GM12878 (cell line): ENCODE measurements at regions not wholly inside any gene's neighbourhood (a gene's known extent, or its start where the extent isn't known, plus 50 kb on each side); places are given as distances from the start of the nearest gene placed in this dataset.

Source experiments
- ATAC-seq: fragments of 200-7000 bp; cut with Tn5 transposase; 3 replicates; pipeline ENCODE4 v1.9.1; 2020; ENCODE audit warnings: mild to moderate bottlenecking, moderate library complexity
- BruUV-seq: library from RNA; stranded (reverse); fragments of 400-500 nt; replicated peaks from 2 replicates; lab custom pipeline; 2021; lab: Mats Ljungman, UMichigan
- CTCF ChIA-PET: fragments of 300-600 bp; sonication (Branson Sonifier 250); formaldehyde crosslinking; extraction: SDS; loops from one replicate; lab custom pipeline; 2021; ENCODE audit warnings: inconsistent platforms; lab: Yijun Ruan, JAX
- POLR2A ChIA-PET: fragments of 350-600 bp; formaldehyde crosslinking; extraction: SDS; loops from one replicate; lab custom pipeline; 2021; ENCODE audit warnings: inconsistent platforms; lab: Charles Lee
- RAD21 ChIA-PET: fragments of 300-600 bp; sonication (Branson Sonifier 250); formaldehyde crosslinking; loops from one replicate; lab custom pipeline; 2023; ENCODE audit warnings: antibody characterized with exemption; ENCODE audit not compliant: unreplicated experiment; lab: Charles Lee
- SMC1A ChIA-PET: fragments of 300-600 bp; sonication (Branson Sonifier 250); formaldehyde crosslinking; loops from one replicate; lab custom pipeline; 2023; ENCODE audit not compliant: unreplicated experiment, uncharacterized antibody; lab: Charles Lee
- DNase-seq: peaks from one replicate; pipeline ENCODE4 v3.0.0-alpha.2; 2011; ENCODE audit warnings: low read depth, low spot score
- FAIRE-seq: peaks from 3 replicates; lab custom pipeline; 2011; peaks lifted over from hg19 to GRCh38; lab: Jason Lieb, UNC
- H2AFZ ChIP-seq: 2 replicates; pipeline ENCODE4 v1.6.0; 2011; ENCODE audit warnings: low read depth, low read length, control low read depth; ENCODE audit not compliant: control insufficient read depth
- H3K27ac ChIP-seq: 2 replicates; pipeline ENCODE4 v1.5.1; 2011; ENCODE audit warnings: control low read depth; ENCODE audit not compliant: control insufficient read depth, insufficient read depth
- H3K27me3 ChIP-seq, 2 experiments: replicated peaks in 1 of 2; 2 replicates each; pipeline versions ENCODE4 v1.6.0 to v1.6.1; 2011; ENCODE audit warnings: low read length in 1 of 2; ENCODE audit not compliant: control insufficient read depth in 2 of 2, insufficient read depth in 2 of 2
- H3K36me3 ChIP-seq, 2 experiments: 2 replicates each; pipeline ENCODE4 v1.5.1; 2011; ENCODE audit warnings: low read length in 1 of 2; ENCODE audit not compliant: control insufficient read depth in 2 of 2, insufficient read depth in 2 of 2
- H3K4me1 ChIP-seq: 2 replicates; pipeline ENCODE4 v1.6.1; 2011; ENCODE audit warnings: mild to moderate bottlenecking, low read length, moderate library complexity, mixed read lengths; ENCODE audit not compliant: control insufficient read depth, insufficient read depth
- H3K4me2 ChIP-seq: 2 replicates; pipeline ENCODE4 v1.6.0; 2011; ENCODE audit warnings: control low read depth; ENCODE audit not compliant: control insufficient read depth, insufficient read depth
- H3K4me3 ChIP-seq: fragments of 200-600 bp; sonication (generic); 2 replicates; pipeline ENCODE4 v1.5.1; 2016
- H3K79me2 ChIP-seq: 2 replicates; pipeline ENCODE4 v1.6.0; 2011; ENCODE audit warnings: low read length; ENCODE audit not compliant: control insufficient read depth, insufficient read depth
- H3K9ac ChIP-seq: 2 replicates; pipeline ENCODE4 v1.8.0; 2011; ENCODE audit warnings: low read length, control low read depth, mixed read lengths; ENCODE audit not compliant: control insufficient read depth, insufficient read depth
- H3K9me3 ChIP-seq: replicated peaks from 3 replicates; pipeline ENCODE4 v1.5.1; 2011; ENCODE audit warnings: mild to moderate bottlenecking, low read length; ENCODE audit not compliant: control insufficient read depth, insufficient read depth
- H4K20me1 ChIP-seq: 2 replicates; pipeline ENCODE4 v1.6.0; 2011; ENCODE audit not compliant: control insufficient read depth, insufficient read depth
- BACH1 ChIP-seq: fragments of 450-650 bp; IDR thresholded peaks from 2 replicates; pipeline ENCODE4 v1.6.1; 2017; ENCODE audit warnings: mild to moderate bottlenecking, borderline replicate concordance
- BCLAF1 ChIP-seq: fragments of 450-650 bp; IDR thresholded peaks from 2 replicates; pipeline ENCODE4 v1.6.1; 2017; ENCODE audit warnings: antibody characterized with exemption, mild to moderate bottlenecking, moderate library complexity
- CBFB ChIP-seq: IDR thresholded peaks from 2 replicates; pipeline ENCODE4 v1.6.1; 2016; ENCODE audit warnings: antibody characterized with exemption, low read depth
- EP300 ChIP-seq, 2 experiments: fragments of 150-350 bp in 1 of 2; IDR thresholded peaks; 2 replicates each; pipeline ENCODE4 v1.6.1; 2011 to 2012; ENCODE audit warnings: low read depth in 2 of 2, low read length in 2 of 2, borderline replicate concordance in 1 of 2, improper control_type of control experiment in 1 of 2, inconsistent platforms in 1 of 2; ENCODE audit not compliant: control insufficient read depth in 1 of 2
- IKZF2 ChIP-seq, 2 experiments: fragments of 450-650 bp; IDR thresholded peaks; 2 replicates each; pipeline ENCODE4 v1.6.1; 2017; ENCODE audit warnings: mild to moderate bottlenecking in 2 of 2, moderate library complexity in 2 of 2
- JUNB ChIP-seq: IDR thresholded peaks from 2 replicates; pipeline ENCODE4 v1.6.1; 2016; ENCODE audit warnings: antibody characterized with exemption, mild to moderate bottlenecking
- JUND ChIP-seq: IDR thresholded peaks from 2 replicates; pipeline ENCODE4 v1.6.1; 2012; ENCODE audit warnings: low read depth, mild to moderate bottlenecking, low read length, improper control_type of control experiment, moderate library complexity
- NR2C2 ChIP-seq: IDR thresholded peaks from 2 replicates; pipeline ENCODE4 v1.6.1; 2011; ENCODE audit warnings: borderline replicate concordance, low read depth; ENCODE audit not compliant: control insufficient read depth, insufficient read length
- POLR2A ChIP-seq: IDR thresholded peaks from 2 replicates; pipeline ENCODE4 v1.6.1; 2011; ENCODE audit warnings: low read depth, mild to moderate bottlenecking, low read length
- RELB ChIP-seq: fragments of 450-650 bp; IDR thresholded peaks from 2 replicates; pipeline ENCODE4 v1.6.1; 2017; ENCODE audit warnings: low read depth, mild to moderate bottlenecking, moderate library complexity
- ZBTB11 ChIP-seq: fragments of 450-650 bp; formaldehyde crosslinking; IDR thresholded peaks from 2 replicates; pipeline ENCODE4 v1.5.0; 2022; ENCODE audit warnings: mild to moderate bottlenecking, missing genetic modification characterization
- WGBS: methylation state at CpG from one replicate; pipeline ENCODE4 v1.1.6; 2016; ENCODE audit warnings: low lambda C conversion rate; ENCODE audit not compliant: insufficient replicate concordance, insufficient coverage; ENCODE audit errors: missing lambda C conversion rate; 5-methylcytosine and 5-hydroxymethylcytosine counted together
- in situ Hi-C: fragments of 300-500 bp; cut with MboI; formaldehyde crosslinking; loops from 9 replicates; pipeline ENCODE4 v1.14.3; 2018; ENCODE audit warnings: mixed read lengths
- intact Hi-C: fragments of 100-400 bp; cut with micrococcal nuclease; formaldehyde crosslinking; loops from one replicate; pipeline ENCODE4 v1.14.2; 2022; ENCODE audit not compliant: unreplicated experiment

- WGBS = 19% methylated on average over 2 of the region's 2 CpGs
- TF ChIP-seq NR2C2 (no peak), EP300 (IDR thresholded peaks at IDR 0.05; ENCODE audit: borderline replicate concordance in 1 of 2, control insufficient read depth in 1 of 2, low read depth in 2 of 2, low read length in 2 of 2) (no peak), ZBTB11 (no peak), BACH1 (no peak), POLR2A (no peak), CBFB (no peak), RELB (no peak), IKZF2 (IDR thresholded peaks at IDR 0.05) (no peak), JUNB (no peak), JUND (no peak), BCLAF1 (no peak)
- TF ChIP-seq, all 136 proteins: peak for 0
- ATAC-seq (no peak), FAIRE-seq (no peak), DNase-seq (no peak)
- H3K4me1 ChIP-seq = no peaks in the 10 kb centered on the region
- no peak overlapping the region for H3K4me3 ChIP-seq
- POLR2A ChIA-PET = no interaction called here
- SMC1A ChIA-PET = interaction anchor here (0.7 kb wide), 1 partner anchor 41 kb away, joined by 3 read pairs; no protein-coding TSS in a partner anchor
- H4K20me1 ChIP-seq = no peaks in the 10 kb centered on the region
- no peak overlapping the region for H3K4me2 ChIP-seq
- RAD21 ChIA-PET = no interaction called here
- no peak overlapping the region for H3K9ac ChIP-seq
- no peak overlapping the region for H2AFZ ChIP-seq
- CTCF ChIA-PET = interaction anchor here (1.3 kb wide), 1 partner anchor 20 kb away, joined by 3 read pairs; no protein-coding TSS in a partner anchor
- in situ Hi-C loops = no loop called here
- no TSS peak for BruUV-seq
- no peaks in the 10 kb centered on the region for H3K9me3 ChIP-seq
- intact Hi-C loops = no loop called here
- H3K79me2 ChIP-seq = no peaks in the 10 kb centered on the region
- no peaks in the 10 kb centered on the region for H3K27me3 ChIP-seq
- H3K27ac ChIP-seq = no peak overlapping the region
- H3K36me3 ChIP-seq = no peaks in the 10 kb centered on the region
Observed at GRCh38 chr4:100632163-100632562, 114.3 kb upstream of the EMCN start.
